ENCODE measurements at regions not wholly inside any gene's neighbourhood (a gene's known extent, or its start where the extent isn't known, plus 50 kb on each side); places are given as distances from the start of the nearest gene placed in this dataset.

DNA sequence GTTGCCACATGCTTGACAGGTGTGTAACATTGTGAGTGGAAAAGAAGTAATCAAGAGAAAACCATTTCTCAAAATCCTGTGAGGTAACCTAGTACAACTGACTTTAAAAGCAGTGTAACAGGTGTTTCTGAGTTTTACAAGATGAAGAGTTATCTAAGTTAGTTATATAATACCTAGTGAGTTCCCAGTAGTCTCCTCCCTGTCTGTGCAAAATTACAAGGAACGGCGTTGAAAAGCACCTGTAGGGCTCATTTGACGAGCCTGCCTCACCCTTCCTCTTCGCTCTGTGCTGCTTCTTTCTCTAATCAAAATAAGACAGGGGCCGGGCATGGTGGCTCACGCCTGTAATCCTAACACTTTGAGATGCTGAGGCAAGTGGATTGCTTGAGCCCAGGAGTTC, 132.9 kb upstream of the SLC30A5 start:
- intact Hi-C loops (cut with DNase I) = loop anchor here (10.0 kb wide), 1 partner anchor 666 kb away; no protein-coding TSS in a partner anchor
- Histone ChIP-seq H3K27me3 (no peaks in the 10 kb centered on the region), H3K9me3 (no peaks in the 10 kb centered on the region), H3K36me3 (replicated peaks in 1 of 2; ENCODE audit: insufficient read depth in 1 of 2, low read depth in 2 of 2) (no peaks in the 10 kb centered on the region), H3K4me1 (peaks cover 4% of the 10 kb centered on the region), H3K4me3 (no peak overlapping the region), H3K27ac (no peak overlapping the region)
- DNase-seq = no peak
- 76% methylated on average over 6 of the region's 6 CpGs for WGBS, 2 donors
- ATAC-seq = no peak
- TF ChIP-seq, protein P1, sequence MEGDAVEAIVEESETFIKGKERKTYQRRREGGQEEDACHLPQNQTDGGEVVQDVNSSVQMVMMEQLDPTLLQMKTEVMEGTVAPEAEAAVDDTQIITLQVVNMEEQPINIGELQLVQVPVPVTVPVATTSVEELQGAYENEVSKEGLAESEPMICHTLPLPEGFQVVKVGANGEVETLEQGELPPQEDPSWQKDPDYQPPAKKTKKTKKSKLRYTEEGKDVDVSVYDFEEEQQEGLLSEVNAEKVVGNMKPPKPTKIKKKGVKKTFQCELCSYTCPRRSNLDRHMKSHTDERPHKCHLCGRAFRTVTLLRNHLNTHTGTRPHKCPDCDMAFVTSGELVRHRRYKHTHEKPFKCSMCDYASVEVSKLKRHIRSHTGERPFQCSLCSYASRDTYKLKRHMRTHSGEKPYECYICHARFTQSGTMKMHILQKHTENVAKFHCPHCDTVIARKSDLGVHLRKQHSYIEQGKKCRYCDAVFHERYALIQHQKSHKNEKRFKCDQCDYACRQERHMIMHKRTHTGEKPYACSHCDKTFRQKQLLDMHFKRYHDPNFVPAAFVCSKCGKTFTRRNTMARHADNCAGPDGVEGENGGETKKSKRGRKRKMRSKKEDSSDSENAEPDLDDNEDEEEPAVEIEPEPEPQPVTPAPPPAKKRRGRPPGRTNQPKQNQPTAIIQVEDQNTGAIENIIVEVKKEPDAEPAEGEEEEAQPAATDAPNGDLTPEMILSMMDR (IDR thresholded peaks at IDR 0.05) = no peak
- no peak for TF ChIP-seq POLR2A (IDR thresholded peaks at IDR 0.05)

DNA sequence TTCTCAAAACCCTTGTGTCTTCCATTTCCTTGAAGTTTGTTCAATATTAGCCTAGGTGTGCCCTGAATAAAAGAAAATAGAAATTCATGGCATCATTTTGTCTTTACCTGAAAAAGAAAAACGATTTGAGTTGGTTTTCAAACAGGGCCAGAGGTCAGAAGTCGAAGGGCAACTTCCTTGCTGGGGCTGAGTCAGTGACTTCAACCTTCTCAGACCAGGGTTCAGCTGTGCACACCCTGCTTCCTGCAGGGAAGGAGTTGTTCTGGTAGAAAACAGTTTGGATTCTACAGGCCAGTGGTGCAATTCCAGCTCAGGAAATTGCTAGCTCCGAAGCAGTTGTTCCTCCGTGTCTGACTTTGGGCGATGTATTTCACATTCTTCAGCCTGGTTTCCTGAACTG, 132.1 kb upstream of the SLC30A5 start:
- Histone ChIP-seq H3K27me3 (no peaks in the 10 kb centered on the region), H3K27ac (no peak overlapping the region), H3K4me3 (no peak overlapping the region), H3K9me3 (no peaks in the 10 kb centered on the region), H3K36me3 (replicated peaks in 1 of 2; ENCODE audit: insufficient read depth in 1 of 2, low read depth in 2 of 2) (no peaks in the 10 kb centered on the region), H3K4me1 (peaks cover 4% of the 10 kb centered on the region)
- DNase-seq (no peak), ATAC-seq (no peak)
- WGBS, 2 donors = 70 to 81% methylated on average over 5 of the region's 5 CpGs
- intact Hi-C loops (cut with DNase I) = loop anchor here (10.0 kb wide), 1 partner anchor 667 kb away; no protein-coding TSS in a partner anchor
- TF ChIP-seq POLR2A (IDR thresholded peaks at IDR 0.05) = no peak
- TF ChIP-seq, protein P1 (IDR thresholded peaks at IDR 0.05) = no peak

DNA sequence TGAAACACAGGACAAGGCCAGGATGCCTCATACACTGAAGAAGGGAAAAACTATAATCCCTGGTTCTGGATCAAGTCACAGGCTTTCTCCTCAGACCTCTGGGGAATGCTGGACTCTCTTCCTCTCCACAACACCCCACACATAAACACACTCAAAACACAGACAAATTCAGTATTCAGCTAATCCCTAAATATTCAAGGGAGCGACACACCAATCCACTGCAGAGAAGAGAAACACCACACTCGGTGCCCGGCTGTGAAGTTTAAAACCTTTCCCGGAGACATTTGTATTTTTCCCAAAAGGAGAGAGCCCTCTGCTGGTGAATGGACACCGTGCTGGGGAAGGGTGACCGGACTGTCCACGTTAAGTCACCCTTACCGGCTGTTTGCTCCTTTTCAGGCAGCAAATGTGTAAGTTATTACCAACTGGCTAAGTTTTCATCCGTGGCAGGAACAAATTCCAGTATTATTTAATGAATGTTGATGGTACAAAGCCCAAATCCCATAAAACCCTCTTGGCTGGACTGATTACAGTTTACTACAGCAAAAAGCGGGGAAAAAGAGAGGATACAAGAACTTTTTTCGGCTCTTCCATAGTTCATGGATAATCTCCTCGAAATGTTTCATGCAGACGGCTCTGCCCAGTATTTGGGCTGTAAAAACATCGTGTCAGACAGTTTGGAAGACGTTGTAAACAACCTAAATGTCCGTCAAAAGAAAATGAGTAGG, 130.9 kb upstream of the SLC30A5 start:
- intact Hi-C loops (cut with DNase I) = loop anchor here (10.0 kb wide), 1 partner anchor 668 kb away; no protein-coding TSS in a partner anchor
- ATAC-seq (peak; percentile 86), DNase-seq (peak; percentile 64 to 72 (median 66))
- TF ChIP-seq, protein P1 (IDR thresholded peaks at IDR 0.05) = peak; percentile 71 to 79 (median 75)
- no peak for TF ChIP-seq POLR2A (IDR thresholded peaks at IDR 0.05)
- Histone ChIP-seq H3K36me3 (replicated peaks in 1 of 2; ENCODE audit: insufficient read depth in 1 of 2, low read depth in 2 of 2) (no peaks in the 10 kb centered on the region), H3K27me3 (no peaks in the 10 kb centered on the region), H3K27ac (peak overlapping the region in 1 of 4 donors; percentile 10), H3K4me3 (no peak overlapping the region), H3K9me3 (no peaks in the 10 kb centered on the region), H3K4me1 (peaks cover 4% of the 10 kb centered on the region)
- WGBS, 2 donors = 23 to 28% methylated on average over 16 of the region's 16 CpGs

DNA sequence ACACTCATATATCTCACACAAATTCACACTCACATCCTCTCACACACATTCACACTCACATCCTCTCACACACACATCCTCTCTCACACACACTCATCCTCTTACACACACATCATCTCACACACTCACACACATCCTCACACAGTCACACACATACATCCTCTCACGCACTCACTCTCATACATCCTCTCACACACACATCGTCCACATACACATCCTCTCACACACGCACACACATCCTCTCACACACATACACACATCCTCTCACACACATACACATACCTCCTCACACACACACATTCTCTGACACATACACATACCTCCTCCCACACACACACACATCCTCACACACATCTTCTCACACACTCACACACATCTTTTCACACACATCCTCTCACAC, 129.1 kb upstream of the SLC30A5 start:
- TF ChIP-seq, protein P1 (IDR thresholded peaks at IDR 0.05) = no peak
- no peak for TF ChIP-seq POLR2A (IDR thresholded peaks at IDR 0.05)
- no peak for ATAC-seq
- 68 to 82% methylated on average over 3 of the region's 3 CpGs for WGBS, 2 donors

More for the DNA sequence above, 129.1 kb upstream of the SLC30A5 start:
- Histone ChIP-seq H3K4me1 (peaks cover 4% of the 10 kb centered on the region), H3K9me3 (no peaks in the 10 kb centered on the region), H3K27me3 (no peaks in the 10 kb centered on the region), H3K4me3 (no peak overlapping the region), H3K27ac (no peak overlapping the region), H3K36me3 (replicated peaks in 1 of 2; ENCODE audit: insufficient read depth in 1 of 2, low read depth in 2 of 2) (no peaks in the 10 kb centered on the region)
- intact Hi-C loops (cut with DNase I) = loop anchor here (10.0 kb wide), 1 partner anchor 670 kb away; no protein-coding TSS in a partner anchor
- no peak for DNase-seq
